SK-N-SH treated with all-trans-retinoic acid at 6 μM for 48 hours (cell line): ENCODE measurements at regions not wholly inside any gene's neighbourhood (a gene's known extent, or its start where the extent isn't known, plus 50 kb on each side); places are given as distances from the start of the nearest gene placed in this dataset.

Experiments used
- ATAC-seq: fragments of 200-7000 bp; cut with Tn5 transposase; 3 replicates; pipeline ENCODE4 v1.9.1; 2020; ENCODE audit warnings: mild to moderate bottlenecking, moderate library complexity
- ARNTL ChIP-seq: fragments of 450-650 bp; formaldehyde crosslinking; IDR thresholded peaks from 2 replicates; pipeline ENCODE4 v1.5.0; 2020; ENCODE audit warnings: low read depth, mild to moderate bottlenecking, moderate library complexity, borderline replicate concordance
- BACH2 ChIP-seq: fragments of 250-450 bp; sonication (Bioruptor Pico); IDR thresholded peaks from 2 replicates; pipeline ENCODE4 v1.9.0; 2021; ENCODE audit warnings: mild to moderate bottlenecking, borderline replicate concordance
- CREB5 ChIP-seq: fragments of 250-450 bp; sonication (Bioruptor Pico); IDR thresholded peaks from 2 replicates; pipeline ENCODE4 v1.5.1; 2020; ENCODE audit warnings: low read depth, mild to moderate bottlenecking, moderate library complexity
- CSDC2 ChIP-seq: fragments of 250-450 bp; sonication (Bioruptor Pico); IDR thresholded peaks from 2 replicates; pipeline ENCODE4 v1.5.0; 2020; ENCODE audit warnings: mild to moderate bottlenecking, moderate library complexity
- CSRNP3 ChIP-seq: fragments of 250-450 bp; sonication (Bioruptor Pico); IDR thresholded peaks from 2 replicates; pipeline ENCODE4 v1.5.1; 2021; ENCODE audit warnings: mild to moderate bottlenecking, moderate library complexity
- ISL1 ChIP-seq: fragments of 250-450 bp; sonication (Bioruptor Pico); IDR thresholded peaks from 2 replicates; pipeline ENCODE4 v2.1.2; 2022; ENCODE audit warnings: mild to moderate bottlenecking, moderate library complexity
- OSR1 ChIP-seq: fragments of 250-450 bp; sonication (Bioruptor Pico); IDR thresholded peaks from 2 replicates; pipeline ENCODE4 v1.8.0; 2022; ENCODE audit warnings: moderate library complexity, mild to moderate bottlenecking, inconsistent platforms
- PATZ1 ChIP-seq: fragments of 250-450 bp; sonication (Bioruptor Pico); IDR thresholded peaks from 2 replicates; pipeline ENCODE4 v1.8.0; 2020; ENCODE audit warnings: mild to moderate bottlenecking, moderate library complexity, borderline replicate concordance
- RARB ChIP-seq: fragments of 250-450 bp; sonication (Bioruptor Pico); IDR thresholded peaks from 2 replicates; pipeline ENCODE4 v1.8.0; 2021; ENCODE audit warnings: mild to moderate bottlenecking, moderate library complexity
- SNAI2 ChIP-seq: fragments of 250-450 bp; sonication (Bioruptor Pico); IDR thresholded peaks from 2 replicates; pipeline ENCODE4 v1.5.0; 2020; ENCODE audit warnings: mild to moderate bottlenecking, moderate library complexity
- TCF4 ChIP-seq: fragments of 250-450 bp; sonication (Bioruptor Pico); IDR thresholded peaks from 2 replicates; pipeline ENCODE4 v1.8.0; 2021; ENCODE audit warnings: mild to moderate bottlenecking, moderate library complexity, borderline replicate concordance
- TOX ChIP-seq: fragments of 250-450 bp; sonication (Bioruptor Pico); IDR thresholded peaks from 2 replicates; pipeline ENCODE4 v1.8.0; 2021; ENCODE audit warnings: mild to moderate bottlenecking, moderate library complexity, borderline replicate concordance
- TSHZ2 ChIP-seq: fragments of 250-450 bp; sonication (Bioruptor Pico); IDR thresholded peaks from 2 replicates; pipeline ENCODE4 v1.5.0; 2020; ENCODE audit warnings: mild to moderate bottlenecking, moderate library complexity
- ZC3H10 ChIP-seq: fragments of 250-450 bp; sonication (Bioruptor Pico); IDR thresholded peaks from 2 replicates; pipeline ENCODE4 v1.5.1; 2021; ENCODE audit warnings: mild to moderate bottlenecking, moderate library complexity
- ZFP3 ChIP-seq: fragments of 250-450 bp; sonication (Bioruptor Pico); IDR thresholded peaks from 2 replicates; pipeline ENCODE4 v1.5.0; 2020; ENCODE audit warnings: mild to moderate bottlenecking, moderate library complexity
- ZFP30 ChIP-seq: fragments of 450-650 bp; formaldehyde crosslinking; IDR thresholded peaks from 2 replicates; pipeline ENCODE4 v1.5.0; 2022; ENCODE audit warnings: mild to moderate bottlenecking, moderate library complexity
- ZNF70 ChIP-seq: fragments of 450-650 bp; formaldehyde crosslinking; IDR thresholded peaks from 2 replicates; pipeline ENCODE4 v1.5.0; 2020; ENCODE audit warnings: mild to moderate bottlenecking, moderate library complexity
- ZNF8 ChIP-seq: fragments of 450-650 bp; formaldehyde crosslinking; IDR thresholded peaks from 2 replicates; pipeline ENCODE4 v1.5.0; 2020; ENCODE audit warnings: mild to moderate bottlenecking, moderate library complexity

GRCh38 chr5:23289162-23289561, 218.2 kb upstream of the PRDM9 start:
- TF ChIP-seq TOX (CRISPR knock-in tag) (no peak), CSRNP3 (CRISPR knock-in tag) (no peak), ISL1 (CRISPR knock-in tag) (no peak), TSHZ2 (no peak), CREB5 (CRISPR knock-in tag) (no peak), ZNF70 (CRISPR knock-in tag) (no peak), BACH2 (CRISPR knock-in tag) (no peak), SNAI2 (CRISPR knock-in tag) (no peak)
- ATAC-seq, result no peak

- TF ChIP-seq TSHZ2, result no peak
- no peak for TF ChIP-seq ARNTL
- no peak for TF ChIP-seq ZFP3
- TF ChIP-seq OSR1 (CRISPR knock-in tag), result no peak
- no peak for TF ChIP-seq RARB (CRISPR knock-in tag)
- TF ChIP-seq CSDC2 (CRISPR knock-in tag), result no peak
- no peak for TF ChIP-seq PATZ1 (CRISPR knock-in tag)
Observed at GRCh38 chr5:23284656-23285055, 222.8 kb upstream of the PRDM9 start.

GRCh38 chr5:23274171-23274570, 233.2 kb upstream of the PRDM9 start:
- ATAC-seq, result no peak
- TF ChIP-seq RARB (CRISPR knock-in tag) (no peak), ISL1 (CRISPR knock-in tag) (no peak)

More at GRCh38 chr5:23284656-23285055, 222.8 kb upstream of the PRDM9 start:
- no peak for ATAC-seq

GRCh38 chr5:23269981-23270380, 237.4 kb upstream of the PRDM9 start:
- ATAC-seq, result no peak
- TF ChIP-seq BACH2 (CRISPR knock-in tag), result no peak
- TF ChIP-seq TCF4, result no peak
- no peak for TF ChIP-seq OSR1 (CRISPR knock-in tag)
- no peak for TF ChIP-seq TOX (CRISPR knock-in tag)
- no peak for TF ChIP-seq ZC3H10 (CRISPR knock-in tag)
- no peak for TF ChIP-seq SNAI2 (CRISPR knock-in tag)
- no peak for TF ChIP-seq ARNTL
- TF ChIP-seq ZFP30, result no peak
- no peak for TF ChIP-seq ZNF8 (CRISPR knock-in tag)
- no peak for TF ChIP-seq TSHZ2
- TF ChIP-seq CREB5 (CRISPR knock-in tag), result no peak
- no peak for TF ChIP-seq ZNF70 (CRISPR knock-in tag)
- no peak for TF ChIP-seq ZFP3
- no peak for TF ChIP-seq PATZ1 (CRISPR knock-in tag)
